8988T (cell line): ENCODE measurements at regions not wholly inside any gene's neighbourhood (a gene's known extent, or its start where the extent isn't known, plus 50 kb on each side); places are given as distances from the start of the nearest gene placed in this dataset.

Experiments
- DNase-seq: peaks from one replicate; pipeline ENCODE4 v3.0.0; 2011

DNA sequence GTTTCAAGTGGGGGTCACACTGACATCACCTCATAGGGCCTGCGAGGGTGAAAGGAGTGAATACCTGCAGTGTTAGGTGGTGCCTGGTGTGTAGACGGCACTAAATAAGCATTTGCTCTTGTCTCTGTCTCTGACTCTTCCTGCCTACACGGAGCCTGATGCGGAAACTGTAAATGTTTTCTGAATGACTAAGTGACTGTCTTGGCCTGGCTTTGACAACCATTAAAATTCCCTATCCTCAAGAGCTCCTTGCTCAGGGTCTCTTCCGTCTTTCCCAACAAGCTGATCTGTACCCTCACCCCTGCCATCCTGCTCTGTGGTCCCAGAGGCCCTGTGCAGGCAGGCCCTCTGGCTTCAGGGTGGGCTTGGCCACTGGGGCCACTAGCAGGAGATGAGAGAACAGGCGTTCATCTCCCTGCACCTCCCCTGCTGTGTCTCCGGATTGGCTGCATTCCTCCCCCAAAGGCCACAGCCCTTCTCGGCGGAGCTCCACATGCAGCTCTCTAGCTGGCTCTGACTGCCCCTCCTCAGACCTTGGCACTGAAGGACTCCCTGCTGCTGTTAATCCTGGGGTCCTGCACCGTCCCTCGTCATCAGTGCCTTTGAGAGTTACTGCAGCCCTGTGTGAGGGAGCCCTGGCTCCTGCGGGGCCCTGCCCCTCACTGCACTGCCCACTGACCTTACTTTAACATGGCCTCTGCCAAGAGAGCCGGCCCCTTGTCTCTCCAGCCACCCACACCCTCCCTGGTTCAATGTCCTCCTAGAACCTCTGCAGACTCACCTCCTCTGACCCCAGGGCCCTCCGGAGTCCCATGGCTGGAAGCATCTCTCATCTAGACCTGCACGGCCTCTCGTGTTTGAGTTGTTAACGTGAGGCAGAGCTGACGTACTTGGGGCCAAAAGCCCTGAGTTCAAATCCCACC lies 211.1 kb downstream of the MATN1 start:
- DNase-seq, result no peak

DNA sequence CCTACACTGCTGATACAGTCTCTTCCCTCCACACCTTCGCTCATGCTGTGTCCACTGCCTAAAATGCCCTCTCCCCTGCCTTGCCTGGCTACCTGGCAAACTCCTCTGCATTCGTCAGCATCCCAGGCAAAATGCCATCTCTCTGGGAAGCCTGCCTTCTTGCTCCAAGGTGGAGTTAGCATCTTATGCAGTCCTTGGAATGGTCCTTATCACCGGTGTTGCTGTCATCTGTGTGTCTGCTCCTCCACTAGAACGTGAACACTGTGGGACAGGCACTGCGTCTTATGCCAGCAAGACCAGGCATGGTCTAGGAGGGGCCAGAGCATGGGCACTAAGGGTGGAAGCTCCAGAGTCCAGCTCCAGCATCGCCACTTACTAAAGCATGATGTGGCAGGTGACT lies 211.8 kb downstream of the MATN1 start:
- DNase-seq, result no peak

DNA sequence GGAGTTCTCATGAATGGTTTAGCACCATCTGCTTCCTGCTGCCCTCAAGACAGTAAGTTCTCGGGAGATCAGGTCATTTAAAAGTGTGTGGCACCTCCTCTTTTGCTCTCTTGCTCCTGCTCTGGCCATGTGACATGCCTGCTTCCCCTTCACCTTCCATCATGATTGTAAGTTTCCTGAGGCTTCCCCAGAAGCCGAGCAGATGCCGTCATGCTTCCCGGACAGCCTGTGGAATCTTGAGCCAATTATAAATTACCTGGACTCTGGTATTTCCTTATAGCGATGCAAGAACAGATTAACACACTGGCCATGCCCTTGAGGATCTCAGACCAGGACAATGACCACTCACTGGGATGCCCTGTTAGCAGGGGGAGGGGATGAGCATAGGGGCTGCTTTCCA lies 212.3 kb downstream of the MATN1 start:
- DNase-seq, result no peak

DNA sequence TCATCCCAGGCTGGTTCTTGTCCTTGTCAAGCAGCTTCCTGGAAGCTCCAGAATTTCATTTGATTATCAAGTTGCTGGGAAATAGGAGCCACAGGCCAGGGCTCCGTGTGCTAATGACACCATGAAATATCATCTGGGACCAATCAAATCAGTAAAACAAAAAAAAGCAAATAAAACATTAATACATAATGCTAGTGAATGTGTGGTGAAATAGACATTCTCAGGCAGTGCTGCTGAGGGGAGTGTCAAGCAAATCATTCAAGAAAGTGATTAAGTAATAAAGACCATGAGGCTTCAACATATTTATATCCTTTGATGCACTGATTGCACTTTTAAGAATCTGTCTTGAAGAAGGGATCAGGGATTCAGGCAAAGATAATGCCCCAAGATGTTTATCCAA lies 213.7 kb downstream of the MATN1 start:
- DNase-seq, result no peak

DNA sequence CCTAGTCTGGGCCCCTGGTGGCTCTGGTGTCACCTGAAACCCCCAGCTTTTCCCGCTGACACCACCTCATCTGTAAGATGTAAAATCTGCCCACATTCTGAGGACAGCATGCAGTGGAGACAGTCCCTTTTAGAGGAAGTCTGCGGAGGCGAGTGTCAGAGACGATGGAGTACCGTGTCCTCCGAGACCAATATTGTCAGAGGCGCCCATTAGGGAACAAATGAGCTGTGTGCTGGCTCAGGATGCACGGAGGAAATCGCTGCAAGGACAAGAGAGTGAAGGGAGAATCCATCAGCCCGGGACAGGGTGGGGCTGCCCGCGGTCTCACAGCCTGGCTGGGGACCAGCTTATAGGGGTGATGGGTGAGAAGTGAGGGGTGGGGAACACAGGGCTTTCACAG lies 214.8 kb downstream of the MATN1 start:
- DNase-seq, result no peak

DNA sequence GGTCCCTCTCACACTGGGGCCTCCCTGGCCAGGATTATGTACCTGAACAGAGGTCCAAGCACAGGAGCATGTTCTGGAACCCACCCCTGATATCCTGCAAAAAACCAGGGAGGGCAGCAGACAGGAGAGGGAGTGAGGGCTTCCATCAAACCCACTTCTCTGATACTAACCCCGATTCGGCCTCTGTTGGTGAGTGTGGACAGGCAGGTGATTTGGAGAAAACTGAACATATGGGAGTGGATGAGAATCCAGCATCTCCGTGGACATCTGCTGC lies 215.3 kb downstream of the MATN1 start:
- DNase-seq, result no peak

DNA sequence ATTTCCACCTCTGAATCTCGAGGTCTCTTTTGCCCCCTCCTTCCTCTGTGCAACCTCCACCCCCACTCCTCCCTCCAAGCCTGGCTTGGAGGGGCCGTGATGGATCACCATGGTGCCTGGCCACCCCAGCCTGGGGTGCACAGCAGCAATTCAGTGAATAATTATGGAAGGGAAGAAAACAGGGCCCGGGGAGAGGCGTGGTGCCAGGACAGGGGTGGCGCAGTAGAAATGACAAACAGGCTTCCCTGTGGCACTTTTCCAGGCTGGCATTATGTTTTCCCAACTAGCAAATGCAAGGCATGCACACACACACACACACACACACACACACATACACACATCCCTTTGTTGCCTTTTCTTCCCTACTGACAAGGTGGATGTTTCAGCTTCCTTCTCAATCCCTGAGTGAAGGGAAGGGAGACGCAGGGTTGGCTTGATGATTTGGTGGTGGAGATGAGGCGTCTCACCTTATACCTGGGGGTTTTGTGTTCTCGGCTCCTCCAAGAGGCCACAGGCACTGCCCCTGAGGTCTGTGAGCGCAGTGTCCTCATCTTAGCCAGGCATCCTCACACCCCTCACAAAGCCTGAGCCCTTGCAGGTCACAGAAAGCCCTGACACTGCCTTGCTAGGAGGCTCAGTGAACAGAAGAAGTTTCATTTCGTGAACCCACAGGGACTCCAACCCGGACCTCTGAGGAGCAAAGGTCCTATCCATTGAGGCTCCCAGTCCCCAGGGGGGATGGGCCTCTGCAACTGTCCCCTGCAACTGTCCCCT lies 215.8 kb downstream of the MATN1 start:
- DNase-seq, result no peak

DNA sequence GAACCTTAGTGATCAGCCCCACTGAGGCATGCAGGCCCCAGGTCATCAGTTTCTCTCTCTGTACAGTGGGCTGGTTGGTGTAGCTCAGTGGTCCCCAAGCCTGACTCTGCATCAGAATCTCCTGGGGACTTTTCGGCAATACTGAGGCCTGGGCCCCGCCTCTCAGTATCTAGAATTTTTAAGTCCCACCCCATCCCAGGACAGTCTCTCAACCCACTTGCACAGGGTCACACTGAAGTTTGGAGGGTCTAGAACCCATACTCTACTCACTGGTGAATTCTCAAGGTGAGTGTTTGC lies 216.4 kb downstream of the MATN1 start:
- no peak for DNase-seq

DNA sequence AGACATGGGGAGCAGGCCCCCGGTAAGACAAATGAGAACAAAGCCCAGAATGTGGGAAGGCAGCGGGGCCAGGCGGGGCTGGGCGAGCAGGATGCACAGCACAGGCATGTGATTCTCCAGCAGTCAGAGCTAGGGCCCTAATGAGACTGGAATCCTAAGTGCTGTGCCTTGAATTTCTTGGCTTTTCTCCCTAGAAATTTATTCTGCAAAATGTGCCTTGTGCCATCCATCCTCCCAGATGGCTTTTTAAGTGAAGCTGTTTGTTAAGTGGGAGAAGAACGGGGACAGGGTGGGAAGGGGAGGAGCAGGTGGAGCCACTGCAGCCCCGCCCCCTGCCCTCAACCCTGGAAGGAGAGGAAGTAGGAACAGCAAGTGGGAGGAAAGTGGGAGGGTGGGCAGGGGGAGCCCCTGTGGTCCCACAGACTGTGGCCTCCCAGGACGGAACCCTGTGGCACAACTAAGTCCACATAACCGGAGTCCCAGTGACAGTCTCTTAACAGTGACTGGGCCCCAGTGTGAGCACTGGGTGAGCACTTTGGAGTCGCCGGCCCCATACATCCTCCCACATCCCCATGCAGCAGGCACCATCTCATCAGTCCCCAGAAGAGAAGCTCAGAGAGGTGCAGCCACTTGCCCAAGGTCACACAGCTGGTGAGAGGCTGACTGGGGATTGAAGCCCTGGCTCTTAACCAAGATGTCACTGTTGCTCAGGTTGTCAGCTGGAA lies 216.9 kb downstream of the MATN1 start:
- no peak for DNase-seq

DNA sequence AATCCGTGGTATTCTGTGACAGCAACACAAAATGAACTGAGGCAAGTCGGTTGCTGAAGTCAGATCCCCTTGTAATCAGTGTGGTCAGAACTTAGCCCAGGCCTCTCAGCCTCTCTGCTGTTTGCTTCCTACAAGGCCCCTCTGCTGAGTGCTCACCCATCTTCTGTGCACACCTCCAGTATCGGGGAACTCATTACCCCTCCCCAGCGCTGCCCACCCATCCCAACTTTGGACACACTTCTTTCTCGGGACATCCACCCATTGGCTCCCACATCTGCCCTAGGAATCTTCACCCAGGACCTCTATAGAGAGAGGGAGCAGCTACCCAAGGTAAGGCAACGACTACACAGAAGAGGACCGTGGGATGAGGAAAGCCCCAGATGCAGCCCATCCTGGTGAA lies 217.5 kb downstream of the MATN1 start:
- no peak for DNase-seq

DNA sequence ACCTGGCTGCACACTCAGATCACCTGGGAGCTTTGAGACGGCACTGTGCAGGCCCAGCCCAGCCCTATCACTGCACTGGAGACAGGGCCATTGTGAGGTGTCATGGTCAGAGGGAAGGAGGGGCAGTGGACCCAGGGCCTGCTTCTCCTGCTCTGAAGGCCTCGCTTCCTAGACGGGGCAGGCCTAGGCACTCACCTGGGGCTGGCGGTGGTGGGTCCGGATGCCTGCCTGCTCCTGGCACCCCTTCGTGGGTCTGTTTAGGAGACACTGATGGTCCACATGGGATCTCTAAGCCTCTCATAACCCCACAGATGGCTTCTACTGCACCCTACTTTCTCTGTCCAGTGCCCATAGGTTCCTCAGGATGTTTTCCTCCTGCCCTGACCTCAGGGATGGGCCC lies 230.9 kb downstream of the MATN1 start:
- no peak for DNase-seq

DNA sequence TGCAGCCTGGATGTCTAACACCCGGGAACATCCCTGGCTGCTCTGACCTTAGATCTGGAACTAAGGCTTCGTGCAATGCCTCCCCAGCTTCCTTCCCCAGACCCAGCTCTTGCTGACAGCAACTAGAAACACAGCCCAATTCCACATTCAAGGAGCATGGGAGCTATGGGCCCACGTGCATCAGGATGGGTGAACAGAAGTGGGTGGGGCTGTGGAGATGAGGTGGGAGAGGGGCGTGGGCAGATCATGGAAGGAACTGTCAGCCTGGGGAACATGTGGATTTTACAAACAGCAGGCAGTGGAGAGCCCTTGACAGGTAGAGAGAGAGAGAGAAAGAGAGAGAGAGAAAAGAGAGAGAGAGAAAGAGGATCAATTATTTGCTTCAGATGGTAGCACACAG lies 231.6 kb downstream of the MATN1 start:
- DNase-seq, result no peak

DNA sequence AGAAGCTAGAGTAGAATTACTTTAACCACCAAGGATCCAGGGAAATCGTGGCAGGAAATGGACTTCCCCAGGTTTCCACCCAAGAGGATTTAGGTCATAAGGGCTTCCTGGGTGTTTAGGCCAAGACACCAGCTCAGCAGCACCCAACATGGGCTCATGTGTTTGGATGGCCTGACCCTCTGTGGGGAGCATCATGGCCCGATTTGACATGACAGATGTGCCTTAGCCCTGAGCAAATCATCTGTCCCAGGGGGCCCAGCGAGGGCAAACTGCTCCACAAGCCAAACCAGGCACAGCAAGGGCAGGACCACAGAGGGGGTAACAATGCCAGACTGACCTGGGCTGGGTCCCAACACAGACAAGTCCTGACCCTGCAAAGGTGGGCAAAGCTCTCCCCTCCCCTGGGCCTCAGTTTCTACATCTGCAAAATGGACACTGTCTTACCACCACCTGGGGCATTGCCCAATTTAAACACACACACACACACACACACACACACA lies 232.8 kb downstream of the MATN1 start:
- no peak for DNase-seq

DNA sequence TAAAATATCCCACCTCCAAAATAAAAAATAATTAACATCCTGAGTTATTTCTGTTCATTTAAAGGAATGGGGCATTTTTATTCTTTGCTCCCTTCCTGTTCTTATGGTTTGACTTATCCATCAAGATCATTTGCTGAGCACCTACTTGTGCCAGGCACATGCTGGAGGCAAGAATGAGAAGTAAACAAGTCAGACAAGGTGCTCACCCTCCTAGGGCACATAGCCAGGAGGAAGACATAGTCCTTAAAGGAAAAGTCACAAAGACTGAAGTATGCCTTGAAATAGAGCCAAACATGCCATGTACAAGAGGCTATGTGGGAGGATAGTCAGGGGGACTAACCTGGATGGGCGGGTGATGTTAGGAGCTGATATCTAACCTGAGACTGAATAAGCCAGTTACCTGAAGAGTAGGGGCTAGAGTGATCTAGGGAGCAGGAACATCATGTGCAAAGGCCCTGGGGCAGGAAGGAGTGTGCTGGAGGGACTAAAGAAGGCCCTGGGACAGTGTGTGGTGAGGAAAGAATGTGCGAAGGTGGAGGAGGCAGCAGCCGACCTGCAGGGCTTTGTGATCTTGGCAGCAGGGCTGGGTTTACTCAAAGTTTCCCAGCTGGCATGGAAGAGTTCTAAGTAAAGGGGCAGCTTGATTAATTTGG lies 233.5 kb downstream of the MATN1 start:
- DNase-seq, result no peak

DNA sequence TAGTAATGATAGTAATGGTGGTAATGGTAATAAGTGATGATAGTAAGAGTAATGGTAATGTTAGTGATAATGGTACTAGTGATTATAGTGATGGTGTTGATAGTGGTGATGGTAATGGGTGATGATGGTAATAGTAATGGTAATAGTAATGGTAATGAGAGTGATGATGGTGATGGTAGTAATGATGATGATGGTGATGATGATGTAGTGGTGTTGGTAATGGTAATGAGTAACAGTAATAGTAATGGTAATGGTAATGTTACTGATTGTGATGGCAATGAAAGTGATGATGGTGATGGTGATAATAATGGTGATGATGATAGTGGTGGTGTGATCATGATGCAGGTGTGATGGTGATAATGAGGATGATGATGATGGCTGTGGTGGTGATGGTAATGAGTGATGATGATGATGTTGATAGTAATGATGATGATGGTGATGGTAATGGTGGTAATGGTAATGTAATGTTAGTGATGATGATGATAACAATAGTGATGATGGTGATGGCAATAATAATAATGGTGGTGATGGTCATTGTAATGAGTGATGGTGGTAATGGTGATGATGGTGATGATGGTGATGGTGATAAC lies 235.0 kb downstream of the MATN1 start:
- no peak for DNase-seq

DNA sequence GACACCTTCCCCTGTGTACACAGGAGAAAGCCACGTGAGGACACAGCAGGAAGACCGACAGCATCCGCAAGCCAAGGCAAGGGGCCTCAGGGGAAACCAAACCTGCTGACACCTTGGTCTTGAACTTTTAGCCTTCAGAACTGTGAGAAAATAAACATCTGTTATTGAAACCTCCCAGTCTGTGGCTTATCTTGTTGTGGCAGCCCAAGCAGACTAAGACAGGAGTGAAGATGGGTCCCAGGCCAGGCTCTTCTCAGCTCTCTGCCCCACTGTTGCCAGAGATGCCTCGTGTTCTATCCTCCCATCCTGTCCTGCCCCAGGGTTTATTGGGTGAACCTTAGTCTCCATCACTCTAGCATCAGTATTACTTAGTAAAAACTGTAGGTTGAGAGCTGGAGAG lies 236.3 kb downstream of the MATN1 start:
- no peak for DNase-seq

DNA sequence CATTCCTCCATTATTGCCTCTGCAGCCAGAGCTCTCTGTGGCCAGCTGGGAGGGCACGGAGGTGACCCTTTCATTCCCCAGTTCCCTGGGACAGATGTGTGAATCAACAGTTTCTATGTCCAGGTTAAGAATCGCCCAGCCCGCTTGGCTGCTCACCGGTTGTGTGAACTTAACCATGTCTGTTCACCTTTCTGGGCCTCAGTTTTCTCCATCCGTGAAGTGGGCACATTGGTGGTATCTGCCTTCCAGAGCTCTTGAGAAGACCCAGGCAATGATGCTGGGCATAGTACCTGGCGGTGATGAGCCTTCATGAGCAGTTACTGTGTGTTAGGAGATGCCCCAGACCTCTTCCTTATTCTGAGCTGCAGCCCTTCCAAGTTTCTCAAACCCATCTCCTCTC lies 238.3 kb downstream of the MATN1 start:
- no peak for DNase-seq

DNA sequence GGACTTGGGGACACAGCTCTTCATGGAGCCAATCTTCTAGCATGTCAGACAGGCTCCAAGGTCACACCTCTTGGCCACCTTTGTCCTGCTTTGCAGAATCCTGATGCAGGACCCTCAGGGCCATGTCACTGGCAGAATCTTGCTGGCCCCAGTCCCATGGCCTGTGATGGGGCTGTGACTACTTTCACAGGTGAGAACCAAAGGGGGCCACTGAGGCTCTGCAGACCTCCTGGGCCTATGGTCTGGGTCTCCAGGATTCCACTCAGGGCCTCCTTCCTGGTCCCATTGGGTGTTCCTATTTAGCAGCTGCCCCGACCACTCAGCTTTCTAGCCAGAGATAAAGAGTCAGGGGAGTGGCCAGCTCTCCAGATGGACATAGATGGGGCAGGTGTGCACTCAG lies 238.7 kb downstream of the MATN1 start:
- DNase-seq, result no peak

DNA sequence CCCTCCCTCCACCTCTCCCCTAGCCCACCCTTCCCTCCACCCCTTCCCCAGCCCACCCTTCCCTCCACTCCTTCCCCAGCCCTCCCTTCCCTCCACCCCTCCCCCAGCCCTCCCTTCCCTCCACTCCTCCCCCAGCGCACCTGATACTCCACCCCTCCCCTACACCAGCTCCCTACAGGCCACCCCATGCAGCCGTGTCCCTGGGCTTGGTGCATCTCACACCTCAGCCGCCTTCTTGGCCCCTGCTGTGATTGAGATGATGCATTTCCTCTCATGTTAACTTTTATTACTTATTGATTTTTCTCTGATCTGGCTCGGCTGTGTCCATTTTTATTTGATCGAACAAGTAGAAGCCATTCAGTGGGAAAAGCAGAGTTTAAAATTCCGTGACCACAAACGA lies 243.8 kb downstream of the MATN1 start:
- no peak for DNase-seq

DNA sequence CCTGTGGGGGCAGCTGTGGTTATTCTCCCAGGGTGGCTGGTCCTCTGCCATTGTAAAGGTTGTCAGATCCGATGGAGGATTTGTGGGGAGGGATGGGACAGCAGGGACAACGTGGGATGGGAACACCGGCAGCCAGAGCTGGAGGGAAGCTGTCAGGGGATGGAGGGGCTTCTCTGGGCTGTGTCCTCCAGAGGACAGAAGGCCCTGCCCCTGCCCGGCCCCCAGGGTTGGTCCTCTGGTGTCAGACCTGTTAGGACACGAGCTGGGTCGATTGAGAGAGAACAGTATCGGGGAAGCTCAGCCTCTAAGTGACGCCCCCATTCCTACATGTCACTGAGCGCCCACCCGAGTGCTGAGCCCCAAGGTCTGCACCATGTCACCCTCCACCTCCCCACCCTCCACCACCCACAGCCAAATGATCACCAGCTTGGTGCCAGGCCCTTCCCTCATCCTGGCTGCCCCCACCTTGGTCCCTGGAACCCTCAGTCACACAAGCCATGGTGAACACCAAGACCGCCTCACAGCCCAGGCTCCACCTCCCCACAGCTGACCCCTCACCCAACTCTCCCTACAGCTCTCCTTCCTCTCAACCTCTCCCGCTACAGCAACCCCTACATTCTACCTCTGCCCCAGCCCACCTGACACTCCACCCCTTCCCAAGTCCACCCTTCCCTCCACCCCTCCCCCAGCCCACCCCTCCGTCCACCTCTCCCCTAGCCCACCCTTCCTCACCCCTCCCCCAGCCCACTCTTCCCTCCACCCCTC lies 244.4 kb downstream of the MATN1 start:
- DNase-seq, result no peak

DNA sequence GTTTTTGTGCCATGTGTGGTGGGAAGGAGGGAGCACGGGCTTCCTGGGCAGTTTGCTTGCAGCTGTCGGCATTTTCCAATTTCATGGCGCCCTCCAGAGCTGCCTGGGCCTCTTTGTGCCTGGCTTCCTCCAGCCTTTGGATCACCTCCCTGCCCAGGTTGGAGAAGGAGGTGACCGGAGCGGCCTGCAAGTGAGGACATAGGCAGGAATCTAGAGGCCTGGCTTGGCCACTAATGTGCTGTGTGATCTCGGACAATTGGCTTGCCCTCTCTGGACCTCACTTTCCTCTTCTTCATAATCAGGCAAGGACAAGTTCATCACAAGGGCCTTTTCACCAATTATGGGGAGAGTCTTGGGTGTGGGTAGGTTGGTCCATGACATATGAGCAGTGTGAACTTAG lies 245.1 kb downstream of the MATN1 start:
- no peak for DNase-seq

DNA sequence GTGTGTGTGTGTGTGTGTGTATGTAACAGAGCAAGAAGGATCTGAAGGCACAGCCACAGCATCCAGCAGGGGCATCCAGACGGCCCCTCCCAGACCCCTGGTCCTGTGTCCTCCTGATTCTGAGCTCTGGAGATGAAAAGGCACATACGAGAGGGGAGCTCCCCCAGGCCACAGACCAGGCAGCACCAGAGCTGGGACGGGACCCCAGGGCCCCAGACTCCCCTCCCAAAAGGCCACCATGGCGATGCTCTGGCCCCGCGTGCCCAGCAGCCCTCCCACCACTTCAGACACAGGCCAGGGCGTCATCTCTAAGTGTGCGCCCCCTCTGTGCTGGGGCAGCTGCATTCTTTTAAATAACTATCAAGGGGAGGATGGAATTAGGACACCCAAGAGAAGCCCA lies 245.8 kb downstream of the MATN1 start:
- no peak for DNase-seq
